Endothelial cell (in vitro differentiated cells): ENCODE measurements at regions not wholly inside any gene's neighbourhood (a gene's known extent, or its start where the extent isn't known, plus 50 kb on each side); places are given as distances from the start of the nearest gene placed in this dataset.
"Not testable (repeated sequence)": the region's sequence is repeated elsewhere in the genome, so short reads cannot be mapped to it uniquely, and the experiment has no call there.

Source experiments
- DNase-seq: peaks from one replicate; pipeline ENCODE4 v3.0.0; 2021; ENCODE audit warnings: low spot score
- H3K27ac Mint-ChIP-seq: one replicate; pipeline ENCODE4 v1.8.0; 2021; ENCODE audit warnings: mixed read lengths, inconsistent platforms; ENCODE audit not compliant: unreplicated experiment
- H3K27me3 Mint-ChIP-seq: one replicate; pipeline ENCODE4 v1.8.0; 2021; ENCODE audit warnings: mild to moderate bottlenecking, moderate library complexity, mixed read lengths, inconsistent platforms; ENCODE audit not compliant: unreplicated experiment
- H3K36me3 Mint-ChIP-seq: one replicate; pipeline ENCODE4 v1.8.0; 2021; ENCODE audit warnings: mild to moderate bottlenecking, low read depth, mixed read lengths, inconsistent platforms; ENCODE audit not compliant: unreplicated experiment
- H3K4me1 Mint-ChIP-seq: one replicate; pipeline ENCODE4 v1.8.0; 2021; ENCODE audit warnings: mild to moderate bottlenecking, mixed read lengths, inconsistent platforms; ENCODE audit not compliant: unreplicated experiment
- H3K4me3 Mint-ChIP-seq: one replicate; pipeline ENCODE4 v1.8.0; 2021; ENCODE audit warnings: mild to moderate bottlenecking, mixed read lengths, inconsistent platforms; ENCODE audit not compliant: unreplicated experiment
- H3K9me3 Mint-ChIP-seq: one replicate; pipeline ENCODE4 v1.8.0; 2021; ENCODE audit warnings: mixed read lengths, inconsistent platforms; ENCODE audit not compliant: unreplicated experiment
- TF ChIP-seq, protein P1 (sequence below): fragments of 200-600 bp; sonication (generic); IDR thresholded peaks from one replicate; pipeline ENCODE4 v1.5.0; 2021; ENCODE audit warnings: antibody characterized with exemption; ENCODE audit not compliant: unreplicated experiment

DNA sequence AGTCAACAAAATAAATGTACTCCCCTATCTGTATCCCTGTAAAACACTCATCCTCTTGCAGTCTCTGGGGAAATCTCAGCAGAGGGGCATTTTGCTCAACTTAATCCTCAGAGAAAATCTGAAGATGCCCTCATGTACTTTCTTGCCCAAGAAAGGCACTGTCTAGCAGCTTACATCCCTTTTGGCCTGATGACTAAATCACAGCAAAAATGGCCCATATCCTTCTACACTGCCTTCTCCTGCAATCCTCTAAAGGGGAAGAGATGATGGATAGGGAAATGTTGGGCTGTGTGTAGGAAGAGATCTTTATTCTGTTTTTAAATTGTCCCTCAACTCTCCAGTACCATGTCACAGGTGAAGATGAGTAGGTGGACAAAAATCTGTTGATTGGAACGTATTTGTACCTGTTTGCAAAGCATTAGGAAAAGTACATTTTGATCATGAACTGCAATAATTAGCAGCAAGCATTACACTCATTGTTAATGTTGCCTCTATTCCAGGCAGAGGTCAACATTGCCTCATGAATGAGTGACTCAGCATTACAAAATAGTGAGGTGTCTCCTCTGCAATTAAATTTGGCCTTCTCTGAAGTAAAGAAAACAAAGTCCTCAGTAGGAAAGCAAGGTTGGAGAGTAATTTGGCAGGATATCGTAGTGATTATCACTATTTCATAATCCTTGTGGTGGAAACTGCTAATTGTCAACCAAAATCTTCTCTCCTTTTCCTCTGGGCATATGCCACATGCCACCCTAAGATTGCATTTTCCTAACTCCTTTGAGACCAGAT, 172.4 kb upstream of the CAND1 start:
- Mint-ChIP-seq H3K9me3 (no peaks in the 10 kb centered on the region), H3K36me3 (no peaks in the 10 kb centered on the region), H3K27ac (no peak overlapping the region), H3K27me3 (no peaks in the 10 kb centered on the region), H3K4me3 (no peak overlapping the region), H3K4me1 (no peaks in the 10 kb centered on the region)
- TF ChIP-seq, protein P1, sequence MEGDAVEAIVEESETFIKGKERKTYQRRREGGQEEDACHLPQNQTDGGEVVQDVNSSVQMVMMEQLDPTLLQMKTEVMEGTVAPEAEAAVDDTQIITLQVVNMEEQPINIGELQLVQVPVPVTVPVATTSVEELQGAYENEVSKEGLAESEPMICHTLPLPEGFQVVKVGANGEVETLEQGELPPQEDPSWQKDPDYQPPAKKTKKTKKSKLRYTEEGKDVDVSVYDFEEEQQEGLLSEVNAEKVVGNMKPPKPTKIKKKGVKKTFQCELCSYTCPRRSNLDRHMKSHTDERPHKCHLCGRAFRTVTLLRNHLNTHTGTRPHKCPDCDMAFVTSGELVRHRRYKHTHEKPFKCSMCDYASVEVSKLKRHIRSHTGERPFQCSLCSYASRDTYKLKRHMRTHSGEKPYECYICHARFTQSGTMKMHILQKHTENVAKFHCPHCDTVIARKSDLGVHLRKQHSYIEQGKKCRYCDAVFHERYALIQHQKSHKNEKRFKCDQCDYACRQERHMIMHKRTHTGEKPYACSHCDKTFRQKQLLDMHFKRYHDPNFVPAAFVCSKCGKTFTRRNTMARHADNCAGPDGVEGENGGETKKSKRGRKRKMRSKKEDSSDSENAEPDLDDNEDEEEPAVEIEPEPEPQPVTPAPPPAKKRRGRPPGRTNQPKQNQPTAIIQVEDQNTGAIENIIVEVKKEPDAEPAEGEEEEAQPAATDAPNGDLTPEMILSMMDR: no peak
- no peak for DNase-seq

DNA sequence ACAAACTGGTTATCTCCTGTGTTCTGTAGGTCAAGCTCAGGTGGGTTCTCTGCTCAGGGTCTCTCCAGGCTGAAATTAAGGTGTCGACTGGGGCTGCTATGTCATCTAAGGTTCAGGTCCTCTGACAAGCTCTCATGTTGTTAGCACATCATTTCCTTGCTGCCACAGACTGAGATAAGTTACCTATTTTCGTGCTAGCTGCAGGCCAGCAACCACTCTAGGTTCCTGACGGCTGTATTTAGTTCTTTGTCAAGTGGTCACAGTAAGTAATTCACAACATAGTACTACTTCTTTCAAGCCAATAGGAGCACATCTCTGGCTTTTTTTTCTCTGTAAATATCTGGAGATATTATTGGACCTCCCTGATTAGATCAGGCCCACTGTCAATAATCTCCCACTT, 169.3 kb upstream of the CAND1 start:
- no peak overlapping the region for H3K27ac Mint-ChIP-seq
- H3K27me3 Mint-ChIP-seq: no peaks in the 10 kb centered on the region
- no peaks in the 10 kb centered on the region for H3K9me3 Mint-ChIP-seq
- H3K36me3 Mint-ChIP-seq: no peaks in the 10 kb centered on the region
- TF ChIP-seq, protein P1: no peak
- no peaks in the 10 kb centered on the region for H3K4me1 Mint-ChIP-seq
- no peak overlapping the region for H3K4me3 Mint-ChIP-seq
- no peak for DNase-seq

DNA sequence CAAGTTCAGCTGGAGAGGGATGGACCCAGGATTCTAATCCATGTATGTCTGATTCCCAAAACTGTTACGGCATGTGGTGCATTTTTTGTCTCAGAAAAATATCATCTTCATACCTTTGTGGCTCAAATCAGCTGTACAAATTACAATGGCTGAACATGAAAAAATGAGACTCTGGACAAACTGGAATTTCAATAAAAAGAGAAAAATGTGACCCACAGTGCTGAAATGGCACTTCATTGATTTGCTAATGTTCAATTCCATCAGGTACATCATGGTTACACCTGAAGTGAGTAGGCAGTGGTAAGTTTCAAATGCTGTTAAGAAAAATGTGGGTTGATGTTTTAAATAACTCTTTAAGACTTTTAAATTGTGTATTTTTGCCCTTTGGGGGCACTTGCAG, 165.6 kb upstream of the CAND1 start:
- no peaks in the 10 kb centered on the region for H3K27me3 Mint-ChIP-seq
- no peak overlapping the region for H3K27ac Mint-ChIP-seq
- no peaks in the 10 kb centered on the region for H3K4me1 Mint-ChIP-seq
- H3K4me3 Mint-ChIP-seq: no peak overlapping the region
- DNase-seq: no peak
- TF ChIP-seq, protein P1: no peak
- H3K9me3 Mint-ChIP-seq: no peaks in the 10 kb centered on the region
- no peaks in the 10 kb centered on the region for H3K36me3 Mint-ChIP-seq

DNA sequence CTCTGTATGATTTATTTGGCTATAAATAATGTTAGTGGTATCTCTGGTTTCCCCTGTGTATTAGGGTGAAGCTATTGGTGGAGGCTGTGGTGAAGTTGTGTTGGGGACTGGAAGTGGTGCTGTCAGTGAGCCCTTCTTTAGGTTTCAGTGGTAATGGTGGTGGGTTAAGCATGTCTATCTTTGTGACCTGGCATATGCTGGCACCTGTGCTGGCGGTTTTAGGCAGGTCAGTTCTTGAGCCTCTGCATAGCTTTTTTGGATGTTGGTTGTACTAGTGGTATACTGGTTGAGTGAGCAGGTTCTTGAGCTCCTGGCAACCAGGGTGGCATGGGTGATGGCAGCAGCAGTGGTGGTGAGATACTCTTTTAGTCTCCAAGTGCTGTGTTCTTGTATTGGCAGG, 161.9 kb upstream of the CAND1 start:
- Mint-ChIP-seq H3K4me1 (no peaks in the 10 kb centered on the region), H3K27ac (no peak overlapping the region), H3K27me3 (no peaks in the 10 kb centered on the region), H3K9me3 (no peaks in the 10 kb centered on the region), H3K4me3 (no peak overlapping the region), H3K36me3 (no peaks in the 10 kb centered on the region)
- TF ChIP-seq, protein P1: no peak
- no peak for DNase-seq

DNA sequence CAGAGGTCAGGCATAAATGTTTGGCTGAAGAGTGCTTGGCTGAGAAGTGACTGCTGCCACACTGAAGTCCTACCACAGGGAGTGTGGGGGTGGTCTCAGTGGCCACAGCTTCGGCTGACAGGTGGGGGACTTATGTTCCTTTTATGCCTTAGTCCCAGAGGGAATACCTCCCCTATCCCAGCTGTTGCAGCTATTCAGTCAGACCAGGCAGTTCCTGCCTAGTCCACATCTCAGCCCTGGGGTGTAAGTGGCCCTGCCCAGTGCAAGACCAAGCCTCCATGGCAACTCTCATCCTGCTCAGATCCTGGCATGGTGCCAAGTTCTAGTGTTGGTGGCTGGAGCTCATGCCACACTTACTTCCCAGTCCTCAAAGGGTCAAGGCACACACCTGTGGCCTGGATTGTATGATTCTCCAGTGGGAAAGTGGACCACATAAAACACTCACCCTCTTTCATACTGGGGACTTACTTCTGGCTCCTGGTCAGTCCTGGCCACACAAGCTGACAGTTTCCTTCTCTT, 161.3 kb upstream of the CAND1 start:
- Mint-ChIP-seq H3K4me3 (no peak overlapping the region), H3K27ac (no peak overlapping the region), H3K27me3 (no peaks in the 10 kb centered on the region), H3K36me3 (no peaks in the 10 kb centered on the region), H3K4me1 (no peaks in the 10 kb centered on the region), H3K9me3 (no peaks in the 10 kb centered on the region)
- DNase-seq: no peak
- TF ChIP-seq, protein P1: no peak

DNA sequence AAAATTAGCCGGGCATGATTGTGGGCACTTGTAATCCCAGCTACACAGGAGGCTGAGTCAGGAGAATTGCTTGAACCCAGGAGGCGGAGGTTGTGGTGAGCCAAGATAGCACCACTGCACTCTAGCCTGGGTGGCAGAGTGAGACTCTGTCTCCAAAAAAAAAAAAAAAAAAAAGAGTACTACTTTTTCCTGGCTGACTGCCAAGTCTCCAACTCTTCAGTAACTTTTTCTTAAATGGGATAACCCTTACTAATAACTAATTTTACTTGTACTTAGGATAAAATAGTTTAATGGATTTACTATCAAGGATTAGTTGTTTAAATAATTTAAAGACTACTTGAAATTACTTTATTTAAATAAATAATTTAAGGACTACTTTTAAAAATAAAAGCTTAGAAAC, 158.8 kb upstream of the CAND1 start:
- not testable (repeated sequence) for H3K27ac Mint-ChIP-seq, DNase-seq, H3K9me3 Mint-ChIP-seq, H3K36me3 Mint-ChIP-seq, H3K4me1 Mint-ChIP-seq, H3K4me3 Mint-ChIP-seq, H3K27me3 Mint-ChIP-seq
